Karpas-422 (cell line): ENCODE measurements at regions not wholly inside any gene's neighbourhood (a gene's known extent, or its start where the extent isn't known, plus 50 kb on each side); places are given as distances from the start of the nearest gene placed in this dataset.

Experiments
- DNase-seq: peaks from one replicate; pipeline ENCODE4 v3.0.0-alpha.2; 2015
- H2AFZ ChIP-seq: fragments of 200-600 bp; sonication (generic); 2 replicates; pipeline ENCODE4 v1.6.1; 2014; ENCODE audit warnings: antibody characterized with exemption, low read length, mixed read lengths
- H3K27ac ChIP-seq: fragments of 200-600 bp; sonication (generic); 2 replicates; pipeline ENCODE4 v1.5.1; 2014; ENCODE audit warnings: mild to moderate bottlenecking, low read length, moderate library complexity
- H3K27me3 ChIP-seq: fragments of 200-600 bp; sonication (generic); 2 replicates; pipeline ENCODE4 v1.6.1; 2014; ENCODE audit warnings: low read length, mixed read lengths
- H3K36me3 ChIP-seq: fragments of 200-600 bp; sonication (generic); 2 replicates; pipeline ENCODE4 v1.6.1; 2014; ENCODE audit warnings: low read length, mixed read lengths; ENCODE audit not compliant: insufficient read depth
- H3K4me1 ChIP-seq: fragments of 200-600 bp; sonication (generic); 2 replicates; pipeline ENCODE4 v1.6.1; 2014; ENCODE audit warnings: mild to moderate bottlenecking, low read length, mixed read lengths
- H3K4me2 ChIP-seq: fragments of 200-600 bp; sonication (generic); 2 replicates; pipeline ENCODE4 v1.6.1; 2014; ENCODE audit warnings: low read length, low read depth, mild to moderate bottlenecking; ENCODE audit not compliant: poor library complexity, severe bottlenecking
- H3K4me3 ChIP-seq: fragments of 200-600 bp; sonication (generic); 2 replicates; pipeline ENCODE4 v1.5.1; 2014; ENCODE audit warnings: mild to moderate bottlenecking, antibody characterized with exemption, low read length, mixed read lengths
- H3K79me2 ChIP-seq: fragments of 200-600 bp; sonication (generic); 2 replicates; pipeline ENCODE4 v1.6.1; 2014; ENCODE audit warnings: mild to moderate bottlenecking, low read length, mixed read lengths
- H3K9ac ChIP-seq: fragments of 200-600 bp; sonication (generic); 2 replicates; pipeline ENCODE4 v1.6.0; 2014; ENCODE audit warnings: low read length
- H3K9me2 ChIP-seq: fragments of 200-600 bp; sonication (generic), shearing (Covaris generic); replicated peaks from 2 replicates; pipeline ENCODE4 v1.6.0; 2014; ENCODE audit warnings: mild to moderate bottlenecking, low read length, moderate library complexity; ENCODE audit not compliant: insufficient read depth
- H3K9me3 ChIP-seq: fragments of 300-700, 200-600 bp; sonication (generic); 2 replicates; pipeline ENCODE4 v1.6.1; 2014; ENCODE audit warnings: low read length, mixed read lengths
- H4K20me1 ChIP-seq: fragments of 200-600 bp; sonication (generic); 2 replicates; pipeline ENCODE4 v1.6.1; 2014; ENCODE audit warnings: mild to moderate bottlenecking, antibody characterized with exemption, low read length, low read depth; ENCODE audit not compliant: insufficient read depth

GRCh38 chr5:52359261-52359660, 428.5 kb upstream of the ITGA1 start:
- Histone ChIP-seq H3K4me1 (no peaks in the 10 kb centered on the region), H3K27me3 (no peaks in the 10 kb centered on the region), H4K20me1 (no peaks in the 10 kb centered on the region), H3K9me3 (no peaks in the 10 kb centered on the region), H3K9ac (no peak overlapping the region), H3K4me3 (no peak overlapping the region), H3K4me2 (no peak overlapping the region), H3K36me3 (no peaks in the 10 kb centered on the region), H3K79me2 (no peaks in the 10 kb centered on the region), H3K27ac (no peak overlapping the region), H3K9me2 (no peaks in the 10 kb centered on the region), H2AFZ (no peak overlapping the region)
- no peak for DNase-seq

- Histone ChIP-seq H3K9ac (no peak overlapping the region), H3K9me3 (no peaks in the 10 kb centered on the region), H3K4me2 (no peak overlapping the region), H3K27me3 (no peaks in the 10 kb centered on the region), H3K4me3 (no peak overlapping the region), H2AFZ (no peak overlapping the region), H3K9me2 (no peaks in the 10 kb centered on the region), H3K36me3 (no peaks in the 10 kb centered on the region), H3K4me1 (no peaks in the 10 kb centered on the region), H3K79me2 (no peaks in the 10 kb centered on the region), H4K20me1 (no peaks in the 10 kb centered on the region), H3K27ac (no peak overlapping the region)
- DNase-seq = no peak
Observed at GRCh38 chr5:52360985-52361384, 426.7 kb upstream of the ITGA1 start.

GRCh38 chr5:52374286-52374685, 413.4 kb upstream of the ITGA1 start:
- DNase-seq = no peak
- no peak overlapping the region for H3K4me2 ChIP-seq
- H3K4me1 ChIP-seq = no peaks in the 10 kb centered on the region
- no peaks in the 10 kb centered on the region for H3K36me3 ChIP-seq
- no peaks in the 10 kb centered on the region for H3K9me3 ChIP-seq
- H3K27me3 ChIP-seq = no peaks in the 10 kb centered on the region
- H4K20me1 ChIP-seq = no peaks in the 10 kb centered on the region
- H3K9ac ChIP-seq = no peak overlapping the region
- H3K79me2 ChIP-seq = no peaks in the 10 kb centered on the region
- no peak overlapping the region for H3K4me3 ChIP-seq
- H2AFZ ChIP-seq = no peak overlapping the region
- no peak overlapping the region for H3K27ac ChIP-seq
- H3K9me2 ChIP-seq = no peaks in the 10 kb centered on the region

GRCh38 chr5:52375969-52376368, 411.7 kb upstream of the ITGA1 start:
- H4K20me1 ChIP-seq = no peaks in the 10 kb centered on the region
- H3K9ac ChIP-seq = no peak overlapping the region
- H3K27me3 ChIP-seq = no peaks in the 10 kb centered on the region
- no peak for DNase-seq
- H3K27ac ChIP-seq = no peak overlapping the region
- H3K4me1 ChIP-seq = no peaks in the 10 kb centered on the region
- H3K9me2 ChIP-seq = no peaks in the 10 kb centered on the region
- H3K4me3 ChIP-seq = no peak overlapping the region
- H3K36me3 ChIP-seq = no peaks in the 10 kb centered on the region
- H3K4me2 ChIP-seq = no peak overlapping the region
- no peaks in the 10 kb centered on the region for H3K9me3 ChIP-seq
- H3K79me2 ChIP-seq = no peaks in the 10 kb centered on the region
- no peak overlapping the region for H2AFZ ChIP-seq

GRCh38 chr5:52376592-52376991, 411.1 kb upstream of the ITGA1 start:
- no peaks in the 10 kb centered on the region for H3K36me3 ChIP-seq
- no peaks in the 10 kb centered on the region for H3K79me2 ChIP-seq
- H3K4me1 ChIP-seq = no peaks in the 10 kb centered on the region
- no peaks in the 10 kb centered on the region for H3K27me3 ChIP-seq
- H3K9me2 ChIP-seq = no peaks in the 10 kb centered on the region
- no peak overlapping the region for H3K27ac ChIP-seq
- H3K9me3 ChIP-seq = no peaks in the 10 kb centered on the region
- DNase-seq = no peak
- H3K4me2 ChIP-seq = no peak overlapping the region
- no peak overlapping the region for H2AFZ ChIP-seq
- no peaks in the 10 kb centered on the region for H4K20me1 ChIP-seq
- no peak overlapping the region for H3K4me3 ChIP-seq
- no peak overlapping the region for H3K9ac ChIP-seq

- Histone ChIP-seq H3K4me1 (no peaks in the 10 kb centered on the region), H3K4me2 (no peak overlapping the region), H4K20me1 (no peaks in the 10 kb centered on the region), H3K9me2 (no peaks in the 10 kb centered on the region), H3K27ac (no peak overlapping the region), H3K9ac (no peak overlapping the region), H3K36me3 (no peaks in the 10 kb centered on the region), H2AFZ (no peak overlapping the region), H3K9me3 (no peaks in the 10 kb centered on the region), H3K4me3 (no peak overlapping the region), H3K27me3 (no peaks in the 10 kb centered on the region), H3K79me2 (no peaks in the 10 kb centered on the region)
- no peak for DNase-seq
Observed at GRCh38 chr5:52378237-52378636, 409.5 kb upstream of the ITGA1 start.

GRCh38 chr5:52388349-52388748, 399.4 kb upstream of the ITGA1 start:
- H3K27me3 ChIP-seq = peaks cover 3% of the 10 kb centered on the region; the same call in 1 of the 2 replicates
- no peak overlapping the region for H3K4me3 ChIP-seq
- H4K20me1 ChIP-seq = no peaks in the 10 kb centered on the region
- H3K9ac ChIP-seq = no peak overlapping the region
- H3K4me1 ChIP-seq = no peaks in the 10 kb centered on the region
- no peak overlapping the region for H3K27ac ChIP-seq
- DNase-seq = no peak
- no peaks in the 10 kb centered on the region for H3K9me2 ChIP-seq
- H3K36me3 ChIP-seq = no peaks in the 10 kb centered on the region
- H3K79me2 ChIP-seq = no peaks in the 10 kb centered on the region
- H3K9me3 ChIP-seq = no peaks in the 10 kb centered on the region
- H2AFZ ChIP-seq = no peak overlapping the region
- H3K4me2 ChIP-seq = no peak overlapping the region

- no peak overlapping the region for H2AFZ ChIP-seq
- no peaks in the 10 kb centered on the region for H3K9me3 ChIP-seq
- H3K27me3 ChIP-seq = no peaks in the 10 kb centered on the region
- no peak overlapping the region for H3K9ac ChIP-seq
- no peak overlapping the region for H3K4me2 ChIP-seq
- DNase-seq = no peak
- H3K4me3 ChIP-seq = no peak overlapping the region
- no peaks in the 10 kb centered on the region for H3K79me2 ChIP-seq
- H3K4me1 ChIP-seq = no peaks in the 10 kb centered on the region
- H3K27ac ChIP-seq = no peak overlapping the region
- no peaks in the 10 kb centered on the region for H4K20me1 ChIP-seq
- no peaks in the 10 kb centered on the region for H3K9me2 ChIP-seq
- H3K36me3 ChIP-seq = no peaks in the 10 kb centered on the region
Observed at GRCh38 chr5:52392321-52392720, 395.4 kb upstream of the ITGA1 start.

GRCh38 chr5:52409835-52410234, 377.9 kb upstream of the ITGA1 start:
- no peaks in the 10 kb centered on the region for H3K9me2 ChIP-seq
- H3K4me2 ChIP-seq = no peak overlapping the region
- H3K27me3 ChIP-seq = no peaks in the 10 kb centered on the region; the same call in 1 of the 2 replicates
- no peaks in the 10 kb centered on the region for H3K79me2 ChIP-seq
- no peak for DNase-seq
- H3K9ac ChIP-seq = no peak overlapping the region
- no peaks in the 10 kb centered on the region; the same call in 1 of the 2 replicates for H3K9me3 ChIP-seq
- no peaks in the 10 kb centered on the region for H3K4me1 ChIP-seq
- H2AFZ ChIP-seq = no peak overlapping the region
- H4K20me1 ChIP-seq = no peaks in the 10 kb centered on the region
- H3K4me3 ChIP-seq = no peak overlapping the region
- H3K36me3 ChIP-seq = no peaks in the 10 kb centered on the region
- no peak overlapping the region for H3K27ac ChIP-seq
